ENCODE measurements at regions not wholly inside any gene's neighbourhood (a gene's known extent, or its start where the extent isn't known, plus 50 kb on each side); places are given as distances from the start of the nearest gene placed in this dataset.

DNA sequence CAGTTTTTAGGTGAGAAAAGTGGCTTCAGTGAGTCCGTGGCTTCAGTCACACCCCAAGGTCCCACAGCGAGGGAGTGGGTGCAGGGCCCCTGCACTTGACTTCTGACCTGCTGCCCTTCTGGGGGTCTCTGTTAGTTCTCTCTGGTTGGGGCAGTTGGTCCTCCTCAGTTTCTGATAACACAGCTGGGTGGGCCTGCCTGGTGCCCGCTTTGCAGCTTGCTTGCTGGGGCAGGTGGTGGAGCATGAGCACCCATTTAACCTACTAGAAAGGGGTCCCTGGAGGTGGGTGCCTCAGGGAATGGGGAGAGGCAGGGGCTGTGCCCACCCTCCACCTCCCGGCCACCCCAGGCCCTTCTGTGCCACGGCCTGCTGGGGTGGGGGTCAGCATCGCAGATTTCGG, 83.2 kb downstream of the ASB1 start:
- TF ChIP-seq, protein P1, sequence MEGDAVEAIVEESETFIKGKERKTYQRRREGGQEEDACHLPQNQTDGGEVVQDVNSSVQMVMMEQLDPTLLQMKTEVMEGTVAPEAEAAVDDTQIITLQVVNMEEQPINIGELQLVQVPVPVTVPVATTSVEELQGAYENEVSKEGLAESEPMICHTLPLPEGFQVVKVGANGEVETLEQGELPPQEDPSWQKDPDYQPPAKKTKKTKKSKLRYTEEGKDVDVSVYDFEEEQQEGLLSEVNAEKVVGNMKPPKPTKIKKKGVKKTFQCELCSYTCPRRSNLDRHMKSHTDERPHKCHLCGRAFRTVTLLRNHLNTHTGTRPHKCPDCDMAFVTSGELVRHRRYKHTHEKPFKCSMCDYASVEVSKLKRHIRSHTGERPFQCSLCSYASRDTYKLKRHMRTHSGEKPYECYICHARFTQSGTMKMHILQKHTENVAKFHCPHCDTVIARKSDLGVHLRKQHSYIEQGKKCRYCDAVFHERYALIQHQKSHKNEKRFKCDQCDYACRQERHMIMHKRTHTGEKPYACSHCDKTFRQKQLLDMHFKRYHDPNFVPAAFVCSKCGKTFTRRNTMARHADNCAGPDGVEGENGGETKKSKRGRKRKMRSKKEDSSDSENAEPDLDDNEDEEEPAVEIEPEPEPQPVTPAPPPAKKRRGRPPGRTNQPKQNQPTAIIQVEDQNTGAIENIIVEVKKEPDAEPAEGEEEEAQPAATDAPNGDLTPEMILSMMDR (IDR thresholded peaks at IDR 0.05), result no peak
- TF ChIP-seq RAD21 (conservative IDR thresholded peaks at IDR 0.05 in 1 of 2, IDR thresholded peaks at IDR 0.05 in 1 of 2) (no peak), TP53 (CRISPR knock-in tag; IDR thresholded peaks at IDR 0.05) (no peak), SREBF2 (IDR thresholded peaks at IDR 0.05) (no peak), ZSCAN20 (CRISPR knock-in tag; IDR thresholded peaks at IDR 0.05) (no peak), EP300 (IDR thresholded peaks at IDR 0.05) (no peak), HDAC2 (IDR thresholded peaks at IDR 0.05) (no peak)

All from A549 (cell line).